MM.1S (cell line): ENCODE measurements at regions not wholly inside any gene's neighbourhood (a gene's known extent, or its start where the extent isn't known, plus 50 kb on each side); places are given as distances from the start of the nearest gene placed in this dataset.

Experiments used
- DNase-seq: peaks from one replicate; pipeline ENCODE4 v3.0.0-alpha.2; 2015
- H2AFZ ChIP-seq: fragments of 300-600 bp; sonication (generic); 2 replicates; pipeline ENCODE4 v1.6.0; 2016; ENCODE audit warnings: antibody characterized with exemption, low read length
- H3F3A ChIP-seq: fragments of 300-600 bp; sonication (generic); 2 replicates; pipeline ENCODE4 v1.6.1; 2016; ENCODE audit warnings: mild to moderate bottlenecking, antibody characterized with exemption, low read length, moderate library complexity, mixed read lengths; ENCODE audit not compliant: insufficient read depth
- H3K27ac ChIP-seq: fragments of 300-600 bp; sonication (generic); 2 replicates; pipeline ENCODE4 v1.5.1; 2016; ENCODE audit warnings: mild to moderate bottlenecking, low read length
- H3K27me3 ChIP-seq: fragments of 300-600 bp; sonication (generic); replicated peaks from 2 replicates; pipeline ENCODE4 v1.6.0; 2016; ENCODE audit warnings: low read length; ENCODE audit not compliant: insufficient read depth
- H3K36me3 ChIP-seq: fragments of 300-600 bp; sonication (generic); replicated peaks from 2 replicates; pipeline ENCODE4 v1.6.1; 2016; ENCODE audit warnings: mild to moderate bottlenecking, low read length, mixed read lengths; ENCODE audit not compliant: insufficient read depth
- H3K4me1 ChIP-seq: fragments of 300-600 bp; sonication (generic); 2 replicates; pipeline ENCODE4 v1.6.1; 2016; ENCODE audit warnings: low read length, mixed read lengths
- H3K4me2 ChIP-seq: fragments of 300-600 bp; sonication (generic); 2 replicates; pipeline ENCODE4 v1.6.0; 2016; ENCODE audit warnings: low read depth, low read length
- H3K4me3 ChIP-seq: fragments of 300-600 bp; sonication (generic); 2 replicates; pipeline ENCODE4 v1.5.1; 2016; ENCODE audit warnings: low read length, mixed read lengths
- H3K79me2 ChIP-seq: fragments of 300-600 bp; sonication (generic); 2 replicates; pipeline ENCODE4 v1.6.1; 2016; ENCODE audit warnings: mixed run types, low read length, mixed read lengths
- H3K9ac ChIP-seq: fragments of 300-600 bp; sonication (generic); 2 replicates; pipeline ENCODE4 v1.6.1; 2016; ENCODE audit warnings: low read length, mixed read lengths
- H3K9me2 ChIP-seq: fragments of 300-600 bp; sonication (generic); replicated peaks from 2 replicates; pipeline ENCODE4 v1.6.1; 2016; ENCODE audit warnings: mild to moderate bottlenecking, low read length, mixed read lengths; ENCODE audit not compliant: insufficient read depth
- H3K9me3 ChIP-seq: fragments of 300-600 bp; sonication (generic); replicated peaks from 2 replicates; pipeline ENCODE4 v1.6.1; 2016; ENCODE audit warnings: mild to moderate bottlenecking, low read length, mixed read lengths; ENCODE audit not compliant: insufficient read depth
- H4K20me1 ChIP-seq: fragments of 300-600 bp; sonication (generic); 2 replicates; pipeline ENCODE4 v1.6.1; 2016; ENCODE audit warnings: mild to moderate bottlenecking, low read length, moderate library complexity, mixed read lengths; ENCODE audit not compliant: insufficient read depth
- CTCF ChIP-seq: fragments of 300-600 bp; sonication (generic); IDR thresholded peaks from 2 replicates; pipeline ENCODE4 v1.5.1; 2016; ENCODE audit warnings: antibody characterized with exemption, low read length, mixed read lengths
- EZH2 ChIP-seq: fragments of 300-600 bp; sonication (generic); optimal IDR thresholded peaks from 2 replicates; pipeline ENCODE3; 2017; ENCODE audit warnings: low read depth, mild to moderate bottlenecking, antibody characterized with exemption, low read length, mixed read lengths
- EZH2phosphoT487 ChIP-seq: fragments of 300-600 bp; sonication (generic); IDR thresholded peaks from 2 replicates; pipeline ENCODE4 v1.6.1; 2018; ENCODE audit warnings: antibody characterized with exemption, low read length

- H3K79me2 ChIP-seq, result no peaks in the 10 kb centered on the region
- TF ChIP-seq CTCF, result no peak
- no peak for TF ChIP-seq EZH2
- no peak for TF ChIP-seq EZH2phosphoT487
- no peak for DNase-seq
Measured at GRCh38 chr13:107124730-107125129, 556.8 kb upstream of the ARGLU1 start.

GRCh38 chr13:107124129-107124718 is 556.3 kb upstream of the ARGLU1 start:
- Histone ChIP-seq H3K4me3 (no peak overlapping the region), H3K36me3 (no peaks in the 10 kb centered on the region), H3K9me3 (no peaks in the 10 kb centered on the region), H3K4me1 (no peaks in the 10 kb centered on the region), H2AFZ (no peak overlapping the region), H3K27ac (no peak overlapping the region), H4K20me1 (no peaks in the 10 kb centered on the region), H3K27me3 (no peaks in the 10 kb centered on the region), H3F3A (no peaks in the 10 kb centered on the region), H3K9me2 (no peaks in the 10 kb centered on the region), H3K4me2 (no peak overlapping the region), H3K9ac (no peak overlapping the region), H3K79me2 (no peaks in the 10 kb centered on the region)
- no peak for TF ChIP-seq EZH2phosphoT487
- peak; percentile 40 for TF ChIP-seq CTCF
- TF ChIP-seq EZH2, result no peak
- DNase-seq, result peak; percentile 25

More at GRCh38 chr13:107124730-107125129, 556.8 kb upstream of the ARGLU1 start:
- Histone ChIP-seq H3K4me2 (no peak overlapping the region), H3K9me2 (no peaks in the 10 kb centered on the region), H3K36me3 (no peaks in the 10 kb centered on the region), H3K9me3 (no peaks in the 10 kb centered on the region), H3K4me3 (no peak overlapping the region), H3K27ac (no peak overlapping the region), H3F3A (no peaks in the 10 kb centered on the region), H3K9ac (no peak overlapping the region), H4K20me1 (no peaks in the 10 kb centered on the region), H3K4me1 (no peaks in the 10 kb centered on the region), H3K27me3 (no peaks in the 10 kb centered on the region), H2AFZ (no peak overlapping the region)

- Histone ChIP-seq H3K4me2 (no peak overlapping the region), H3K27me3 (no peaks in the 10 kb centered on the region), H3K79me2 (no peaks in the 10 kb centered on the region), H3K9ac (no peak overlapping the region), H3K27ac (no peak overlapping the region), H3K4me3 (no peak overlapping the region), H3K9me2 (no peaks in the 10 kb centered on the region), H3K36me3 (no peaks in the 10 kb centered on the region), H2AFZ (no peak overlapping the region), H4K20me1 (no peaks in the 10 kb centered on the region), H3F3A (no peaks in the 10 kb centered on the region), H3K9me3 (no peaks in the 10 kb centered on the region), H3K4me1 (no peaks in the 10 kb centered on the region)
- TF ChIP-seq CTCF, result no peak
- no peak for TF ChIP-seq EZH2phosphoT487
- no peak for TF ChIP-seq EZH2
- DNase-seq, result no peak
Measured at GRCh38 chr13:107121793-107122192, 553.9 kb upstream of the ARGLU1 start.
